NT2/D1 (cell line): ENCODE measurements at regions not wholly inside any gene's neighbourhood (a gene's known extent, or its start where the extent isn't known, plus 50 kb on each side); places are given as distances from the start of the nearest gene placed in this dataset.

ENCODE experiments used
- SUZ12 ChIP-seq: IDR thresholded peaks from 2 replicates; pipeline ENCODE4 v1.6.1; 2011; ENCODE audit not compliant: insufficient read length, insufficient read depth; ENCODE audit errors: extremely low read depth
- YY1 ChIP-seq: IDR thresholded peaks from 2 replicates; pipeline ENCODE4 v1.6.1; 2011; ENCODE audit not compliant: insufficient read length, insufficient read depth

DNA sequence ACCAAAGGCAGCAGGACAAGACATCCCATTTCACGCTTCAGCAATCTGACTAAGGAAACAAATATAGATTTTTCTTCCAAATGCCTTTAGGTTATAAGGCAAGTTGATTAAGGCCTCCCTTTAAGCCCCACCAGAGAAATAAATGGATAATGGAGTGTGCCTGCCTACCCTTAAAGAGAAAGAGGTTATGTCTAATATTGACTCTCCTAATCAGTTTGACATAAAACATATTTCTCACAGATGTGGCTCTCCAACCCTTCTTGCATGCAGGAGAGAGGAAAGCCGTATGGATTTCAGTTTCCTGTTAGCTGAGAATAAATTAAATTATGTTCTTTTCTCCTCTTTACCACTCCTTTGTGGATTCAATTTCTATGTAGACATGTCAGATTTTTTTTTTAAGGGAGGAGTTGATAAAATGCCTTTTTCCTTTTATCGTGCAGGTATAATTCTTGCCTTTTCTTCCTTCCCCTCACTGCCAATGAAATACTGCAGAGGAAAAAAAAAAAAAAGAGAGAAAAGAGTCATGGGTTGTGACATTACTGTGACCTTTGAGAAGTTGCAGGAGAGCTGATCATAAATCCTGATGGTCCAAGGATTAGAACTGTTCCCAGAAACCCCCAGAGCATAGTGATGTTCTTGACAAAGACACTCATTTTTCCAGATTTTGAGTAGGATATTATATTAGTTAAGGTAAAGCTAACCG lies 355.3 kb upstream of the SLCO3A1 start:
- no peak for TF ChIP-seq SUZ12
- TF ChIP-seq YY1 = no peak
